CD1c-positive myeloid dendritic cell (primary cell): ENCODE measurements at regions not wholly inside any gene's neighbourhood (a gene's known extent, or its start where the extent isn't known, plus 50 kb on each side); places are given as distances from the start of the nearest gene placed in this dataset.
A peak's percentile ranks its signal among the peaks of the same experiment; 100 is the strongest.
"Not testable (repeated sequence)": the region's sequence is repeated elsewhere in the genome, so short reads cannot be mapped to it uniquely, and the experiment has no call there.

Experiments
- DNase-seq: peaks from one replicate; pipeline ENCODE4 v3.0.0-alpha.2; 2016; ENCODE audit errors: extremely low spot score

DNA sequence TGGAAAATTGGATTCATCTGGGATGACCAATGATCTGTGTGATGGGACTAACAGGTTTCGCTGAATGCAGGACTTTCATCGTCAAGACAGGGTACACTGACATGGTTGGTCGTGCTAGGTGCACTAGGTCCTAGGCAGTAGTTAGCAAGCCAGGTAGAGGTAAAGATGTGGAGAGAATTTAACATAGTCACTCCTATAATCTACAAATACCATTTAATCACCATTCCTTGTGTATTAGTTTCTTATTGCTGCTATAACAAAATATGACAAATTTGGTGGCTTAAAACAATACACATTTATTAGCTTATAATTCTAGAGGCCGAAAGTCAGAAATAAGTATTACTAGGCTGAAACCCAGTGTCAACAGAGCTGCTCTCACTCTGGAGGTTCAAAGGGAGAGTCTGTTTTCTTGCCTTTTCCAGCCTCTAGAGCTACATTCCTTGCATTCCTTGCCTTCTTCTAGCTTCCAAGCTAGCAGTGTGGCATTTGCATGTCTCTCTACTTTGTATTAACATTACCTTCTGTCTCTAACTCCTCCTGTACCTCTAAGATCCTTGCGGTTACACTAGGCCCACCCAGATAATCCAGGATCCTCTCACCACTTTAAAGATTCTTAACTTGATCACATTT lies 98.7 kb upstream of the GRIA3 start:
- DNase-seq = no peak

GRCh38 chrX:123086768-123087167 lies 97.3 kb upstream of the GRIA3 start:
- no peak for DNase-seq

- DNase-seq = peak; percentile 7
Measured at GRCh38 chrX:123087326-123087725, 96.8 kb upstream of the GRIA3 start.

GRCh38 chrX:123088331-123088730 lies 95.7 kb upstream of the GRIA3 start:
- no peak for DNase-seq

DNA sequence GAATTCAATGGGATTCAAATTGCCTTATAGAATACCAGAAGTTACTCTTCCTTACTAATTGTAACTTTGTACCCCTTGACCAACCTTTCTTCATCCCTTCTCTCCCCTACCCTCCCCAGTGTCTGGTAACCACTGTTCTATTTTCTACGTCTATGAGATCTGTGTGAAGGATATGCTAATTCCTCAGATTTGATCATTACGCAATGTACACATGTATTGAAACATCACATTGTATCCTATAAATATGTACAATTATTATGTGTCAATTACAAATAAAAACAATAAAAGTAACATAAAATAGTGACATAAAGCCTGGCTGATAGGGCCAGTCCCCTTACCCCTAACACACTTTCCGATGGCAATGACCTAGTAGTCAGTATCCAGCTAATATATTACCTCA lies 95.1 kb upstream of the GRIA3 start:
- DNase-seq = no peak

DNA sequence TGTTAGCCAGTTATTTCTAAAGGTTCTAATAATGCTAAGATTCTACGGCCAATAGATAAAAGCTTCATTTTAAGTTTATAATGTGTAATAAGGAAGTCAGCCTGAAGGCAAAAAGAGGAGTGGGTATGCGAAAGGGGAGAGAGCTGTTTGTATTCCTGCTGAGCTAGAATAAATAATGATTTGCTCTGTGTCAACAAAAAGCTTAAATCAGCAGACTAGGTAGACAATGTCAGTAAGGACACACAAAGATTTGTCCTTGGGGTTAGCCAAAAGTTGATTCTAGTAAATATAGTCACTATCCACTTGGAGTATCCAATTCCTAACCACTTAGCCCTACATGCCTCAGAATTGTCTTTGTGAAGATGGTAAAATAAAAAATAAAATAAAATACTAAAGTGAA lies 90.3 kb upstream of the GRIA3 start:
- no peak for DNase-seq

DNA sequence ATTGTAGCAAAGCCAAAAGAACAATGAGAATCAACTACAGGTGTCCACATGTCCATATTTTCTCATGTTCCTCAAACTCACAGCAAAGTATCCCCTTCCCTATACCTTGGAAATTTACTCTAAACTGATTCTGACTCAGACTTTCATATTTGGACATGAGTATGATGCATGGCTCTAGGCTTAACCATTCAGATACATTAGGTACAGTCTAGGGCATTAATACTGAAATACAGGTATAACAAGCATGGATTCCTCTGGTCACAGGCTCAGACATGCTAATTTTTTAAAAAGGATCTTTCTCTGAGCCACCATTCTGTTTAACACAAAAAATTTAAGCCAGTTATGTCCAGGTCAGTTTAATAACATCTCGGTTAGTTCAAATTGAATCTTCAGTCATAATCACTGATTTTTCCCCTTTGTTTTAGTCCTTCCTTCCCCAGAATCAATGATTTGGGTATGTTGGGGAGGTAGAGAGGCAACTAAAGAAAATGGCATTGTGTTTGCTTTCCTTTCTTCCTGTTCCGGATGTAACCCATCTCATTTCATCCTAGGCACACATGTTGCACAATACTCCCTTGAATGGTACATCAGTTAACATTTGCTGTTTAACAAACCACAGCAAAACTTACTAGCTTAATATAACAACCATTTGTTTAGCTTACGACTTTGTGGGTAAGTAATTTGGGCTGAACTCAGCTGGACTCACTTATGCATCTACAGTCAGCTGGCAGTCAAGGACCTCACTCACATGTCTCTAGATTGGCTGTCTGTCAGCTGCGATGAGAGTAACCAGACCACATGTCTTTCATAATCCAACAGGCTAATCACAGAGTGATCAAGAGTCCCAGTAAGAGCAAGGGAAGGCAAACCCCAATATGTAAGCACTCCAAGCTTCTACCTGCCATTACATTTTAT lies 75.3 kb upstream of the GRIA3 start:
- DNase-seq = no peak

DNA sequence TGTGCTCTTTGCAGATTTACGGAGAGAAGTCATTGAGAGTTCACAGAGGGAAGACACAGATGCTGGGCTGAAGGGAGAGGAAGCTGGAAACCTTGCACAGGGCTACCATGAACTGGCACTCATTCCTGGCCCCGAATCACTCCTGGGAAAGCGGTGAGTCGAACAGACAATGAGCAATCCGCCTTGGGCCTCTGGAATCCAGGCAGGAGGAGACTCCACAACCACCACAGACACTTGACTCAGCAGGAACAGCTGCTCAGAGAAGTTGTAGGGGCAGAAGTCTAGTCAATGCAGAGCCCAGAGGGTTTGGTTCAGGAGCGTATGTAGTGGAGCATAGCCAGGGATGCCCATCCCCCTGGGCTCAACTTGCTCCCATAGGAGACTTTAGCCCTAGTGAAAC lies 62.8 kb upstream of the GRIA3 start:
- DNase-seq = no peak

GRCh38 chrX:123129805-123130204 lies 54.3 kb upstream of the GRIA3 start:
- DNase-seq = not testable (repeated sequence)
